ENCODE measurements at regions not wholly inside any gene's neighbourhood (a gene's known extent, or its start where the extent isn't known, plus 50 kb on each side); places are given as distances from the start of the nearest gene placed in this dataset.
"Not testable (repeated sequence)": the region's sequence is repeated elsewhere in the genome, so short reads cannot be mapped to it uniquely, and the experiment has no call there.

- TF ChIP-seq CTCF (conservative IDR thresholded peaks at IDR 0.05); EZH2 (IDR thresholded peaks at IDR 0.05; ENCODE audit: low read depth): not testable (repeated sequence)
These were observed 660.0 kb upstream of the DEFB115 start for GRCh38 chr20:30597429-30597828.
